AG04450 (cell line): ENCODE measurements at regions not wholly inside any gene's neighbourhood (a gene's known extent, or its start where the extent isn't known, plus 50 kb on each side); places are given as distances from the start of the nearest gene placed in this dataset.

Source experiments
- CTCF ChIA-PET: fragments of 300-600, 350-600 bp; formaldehyde crosslinking; extraction: SDS; loops from one replicate; lab custom pipeline; 2022; ENCODE audit warnings: antibody characterized with exemption, inconsistent platforms; lab: Charles Lee
- POLR2A ChIA-PET: fragments of 350-600 bp; formaldehyde crosslinking; extraction: SDS; loops from one replicate; lab custom pipeline; 2021; ENCODE audit warnings: antibody characterized with exemption, inconsistent platforms; lab: Yijun Ruan, JAX
- DNase-seq: peaks from one replicate; pipeline ENCODE4 v3.0.0-alpha.2; 2011; ENCODE audit warnings: low read depth, low spot score
- H3K27ac ChIP-seq: one replicate; pipeline ENCODE4 v1.5.1; 2012; ENCODE audit warnings: low read depth, low read length, control low read depth
- H3K27me3 ChIP-seq: one replicate; pipeline ENCODE4 v1.6.0; 2012; ENCODE audit warnings: low read length; ENCODE audit not compliant: control insufficient read depth, insufficient read depth
- H3K4me3 ChIP-seq: 2 replicates; pipeline ENCODE4 v1.5.1; 2011; ENCODE audit warnings: mild to moderate bottlenecking, low read depth, low read length, control low read depth
- H3K9me3 ChIP-seq: 2 replicates; pipeline ENCODE4 v1.5.1; 2012; ENCODE audit warnings: low read length; ENCODE audit not compliant: control insufficient read depth, insufficient read depth
- CTCF ChIP-seq: IDR thresholded peaks from 2 replicates; pipeline ENCODE4 v1.5.1; 2011; ENCODE audit warnings: low read depth, low read length, control low read depth, inconsistent platforms

GRCh38 chr13:111559612-111560403, 239.4 kb downstream of the TEX29 start:
- H3K9me3 ChIP-seq, result peaks cover 77% of the 10 kb centered on the region
- ChIA-PET CTCF (no interaction called here), POLR2A (no interaction called here)
- DNase-seq, result no peak
- no peak for TF ChIP-seq CTCF
- H3K27ac ChIP-seq, result no peak overlapping the region
- no peaks in the 10 kb centered on the region for H3K27me3 ChIP-seq
- no peak overlapping the region for H3K4me3 ChIP-seq

GRCh38 chr13:111561091-111561781, 240.8 kb downstream of the TEX29 start:
- H3K9me3 ChIP-seq, result peaks cover 78% of the 10 kb centered on the region
- H3K27ac ChIP-seq, result no peak overlapping the region
- no peak for DNase-seq
- no peaks in the 10 kb centered on the region for H3K27me3 ChIP-seq
- ChIA-PET CTCF (no interaction called here), POLR2A (no interaction called here)
- H3K4me3 ChIP-seq, result no peak overlapping the region
- no peak for TF ChIP-seq CTCF

- CTCF ChIA-PET, result no interaction called here
These were observed 242.3 kb downstream of the TEX29 start for GRCh38 chr13:111562716-111563115.

GRCh38 chr13:111564606-111565005, 244.2 kb downstream of the TEX29 start:
- DNase-seq, result no peak
- H3K27ac ChIP-seq, result no peak overlapping the region
- POLR2A ChIA-PET, result no interaction called here
- H3K4me3 ChIP-seq, result no peak overlapping the region
- peaks cover 88% of the 10 kb centered on the region for H3K9me3 ChIP-seq
- CTCF ChIA-PET, result no interaction called here
- TF ChIP-seq CTCF, result no peak
- no peaks in the 10 kb centered on the region for H3K27me3 ChIP-seq

More at GRCh38 chr13:111562716-111563115, 242.3 kb downstream of the TEX29 start:
- Histone ChIP-seq H3K4me3 (no peak overlapping the region), H3K27me3 (no peaks in the 10 kb centered on the region), H3K27ac (no peak overlapping the region), H3K9me3 (peaks cover 87% of the 10 kb centered on the region)
- POLR2A ChIA-PET, result no interaction called here
- DNase-seq, result no peak
- TF ChIP-seq CTCF, result no peak

- H3K9me3 ChIP-seq, result peaks cover 81% of the 10 kb centered on the region
- no peak for TF ChIP-seq CTCF
- POLR2A ChIA-PET, result no interaction called here
- H3K27ac ChIP-seq, result no peak overlapping the region
- CTCF ChIA-PET, result no interaction called here
- no peaks in the 10 kb centered on the region for H3K27me3 ChIP-seq
- H3K4me3 ChIP-seq, result no peak overlapping the region
- DNase-seq, result no peak
These were observed 245.0 kb downstream of the TEX29 start for GRCh38 chr13:111565400-111565799.
